Activated T-cell treated with anti-CD3 and anti-CD28 coated beads for 24 hours (primary cell): ENCODE measurements at regions not wholly inside any gene's neighbourhood (a gene's known extent, or its start where the extent isn't known, plus 50 kb on each side); places are given as distances from the start of the nearest gene placed in this dataset.
"Not testable (repeated sequence)": the region's sequence is repeated elsewhere in the genome, so short reads cannot be mapped to it uniquely, and the experiment has no call there.

Experiments used
- DNase-seq: peaks from one replicate; pipeline ENCODE4 v3.0.0-alpha.2; 2020; ENCODE audit warnings: low read depth

DNA sequence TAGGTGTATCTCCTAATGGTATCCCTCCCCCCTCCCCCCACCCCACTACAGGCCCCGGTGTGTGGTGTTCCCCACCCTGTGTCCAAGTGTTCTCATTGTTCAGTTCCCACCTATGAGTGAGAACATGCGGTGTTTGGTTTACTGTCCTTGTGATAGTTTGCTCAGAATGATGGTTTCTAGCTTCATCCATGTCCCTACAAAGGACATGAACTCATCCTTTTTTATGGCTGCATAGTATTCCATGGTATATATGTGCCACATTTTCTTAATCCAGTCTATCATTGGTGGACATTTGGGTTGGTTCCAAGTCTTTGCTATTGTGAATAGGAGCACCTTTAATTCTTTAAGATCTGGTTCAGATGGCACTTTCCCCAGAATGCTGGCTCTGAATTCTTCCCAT is 58.5 kb upstream of the PTGFRN start:
- not testable (repeated sequence) for DNase-seq

- no peak for DNase-seq
Measured at GRCh38 chr1:116851846-116852245, 57.9 kb upstream of the PTGFRN start.

GRCh38 chr1:116852367-116852766 is 57.3 kb upstream of the PTGFRN start:
- no peak for DNase-seq

- DNase-seq: no peak
Measured at GRCh38 chr1:116852910-116853309, 56.8 kb upstream of the PTGFRN start.

DNA sequence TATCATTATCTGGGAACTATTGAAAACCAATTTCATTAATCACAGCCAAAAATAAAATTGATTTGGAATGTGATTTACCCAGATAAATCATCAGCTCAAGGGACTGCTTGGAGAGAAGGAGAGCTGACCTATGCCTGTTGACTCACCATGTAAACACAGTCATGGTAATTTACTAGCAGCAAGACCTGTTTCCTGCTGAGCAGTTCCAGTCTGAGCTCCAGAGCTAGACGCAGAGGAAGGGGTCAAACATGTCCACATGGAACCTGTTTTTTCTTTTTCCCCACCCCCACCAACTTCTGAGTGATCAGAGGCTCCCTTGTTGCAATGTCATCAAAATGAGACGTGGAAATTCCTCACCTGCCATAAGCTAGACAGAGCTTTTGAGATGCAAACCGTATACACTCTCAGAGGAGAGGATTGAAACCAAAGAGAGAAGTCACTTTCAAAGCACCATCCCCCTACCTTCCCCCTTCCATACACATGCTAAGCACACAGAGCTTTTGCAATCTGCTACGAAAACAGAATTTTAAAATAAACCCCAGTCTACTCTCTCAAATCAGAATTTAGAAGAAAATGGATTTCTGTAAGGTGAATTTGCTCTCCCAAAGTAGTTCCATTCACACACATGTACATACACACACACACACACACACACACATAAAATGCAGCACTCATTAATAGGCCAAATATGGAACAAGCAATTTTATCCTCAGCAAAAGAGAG is 55.9 kb upstream of the PTGFRN start:
- DNase-seq: no peak

DNA sequence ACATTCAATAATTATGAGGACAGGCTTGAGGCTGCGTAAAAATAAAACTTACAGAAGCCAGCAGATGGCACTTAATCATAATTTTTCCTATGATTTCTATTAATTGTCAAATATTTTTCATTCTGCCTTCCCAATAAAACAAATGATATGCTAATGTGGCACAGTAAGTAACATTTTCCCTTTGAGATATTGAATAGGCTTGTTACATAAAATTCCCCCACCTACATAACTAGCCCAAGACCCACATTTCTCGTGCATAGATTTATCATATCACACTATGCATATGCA is 55.4 kb upstream of the PTGFRN start:
- no peak for DNase-seq

- DNase-seq: no peak
Measured at GRCh38 chr1:116854716-116855115, 55.0 kb upstream of the PTGFRN start.

GRCh38 chr1:116855191-116855619 is 54.5 kb upstream of the PTGFRN start:
- DNase-seq: no peak

GRCh38 chr1:116855773-116856201 is 53.9 kb upstream of the PTGFRN start:
- no peak for DNase-seq

DNA sequence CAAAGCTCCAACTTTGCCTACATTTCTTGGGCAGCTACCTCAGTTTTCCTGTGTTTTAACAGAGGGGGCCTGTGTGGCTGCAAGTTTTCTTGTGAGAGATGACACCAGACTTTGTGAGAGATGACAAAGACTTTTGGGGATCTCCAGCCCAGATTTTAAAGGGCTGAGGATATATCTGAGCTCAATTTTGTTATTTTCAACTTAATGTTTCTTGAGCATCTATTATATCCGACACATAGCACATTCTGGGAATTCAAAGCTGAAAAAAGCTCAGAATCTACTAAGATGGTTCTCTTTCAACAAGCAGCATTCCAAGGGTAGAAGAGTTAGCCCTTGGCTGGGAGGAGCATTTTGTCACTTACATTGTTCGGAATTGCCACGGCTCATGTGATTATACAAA is 53.4 kb upstream of the PTGFRN start:
- no peak for DNase-seq

DNA sequence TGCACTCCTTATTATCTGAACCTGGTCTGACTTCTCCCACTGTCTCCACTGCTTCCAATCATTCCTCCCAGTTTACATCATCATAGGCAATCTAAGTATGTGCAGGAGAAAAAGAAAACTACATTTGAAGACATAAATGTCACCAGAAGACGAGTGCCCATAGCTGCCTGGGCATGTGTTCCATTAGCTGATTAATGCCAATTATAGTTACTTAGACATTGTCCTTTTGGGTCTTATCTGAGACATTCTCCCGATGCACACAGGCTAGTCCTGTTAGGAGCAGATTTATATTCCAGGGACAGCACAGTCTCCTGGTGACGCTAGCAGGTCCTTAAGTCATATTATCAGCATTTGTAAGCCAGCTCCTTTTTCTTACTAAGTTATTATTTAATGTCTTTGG is 52.6 kb upstream of the PTGFRN start:
- no peak for DNase-seq
